ENCODE measurements at regions not wholly inside any gene's neighbourhood (a gene's known extent, or its start where the extent isn't known, plus 50 kb on each side); places are given as distances from the start of the nearest gene placed in this dataset.

DNA sequence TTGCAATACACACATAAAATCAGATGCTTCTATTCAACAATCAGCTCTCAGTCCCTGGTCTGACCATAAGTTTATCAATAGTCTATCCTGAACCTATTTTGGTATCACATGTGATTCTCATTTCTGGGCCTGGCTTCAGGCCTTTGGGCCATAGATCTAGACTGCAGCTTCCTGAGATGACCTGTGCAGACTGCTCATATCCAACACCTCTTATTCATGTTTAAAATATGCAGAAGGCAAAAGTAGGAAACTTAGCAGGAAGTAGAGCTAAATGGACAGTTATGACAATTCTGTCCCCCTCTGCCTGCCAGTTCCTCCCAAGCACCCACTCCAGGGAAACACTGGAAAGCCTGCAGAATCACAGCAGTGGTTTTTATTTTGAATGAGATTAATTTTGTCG, 53.3 kb downstream of the C7orf25 start:
- Histone ChIP-seq H3K9me3 (no peaks in the 10 kb centered on the region), H3K36me3 (ENCODE audit: low read depth) (no peaks in the 10 kb centered on the region), H3K4me1 (ENCODE audit: low read depth) (peaks cover 4% of the 10 kb centered on the region), H3K4me3 (no peak overlapping the region)
- ATAC-seq = no peak
- no peak for DNase-seq
- intact Hi-C loops (cut with DNase I, micrococcal nuclease) = no loop called here
- TF ChIP-seq, protein P1, sequence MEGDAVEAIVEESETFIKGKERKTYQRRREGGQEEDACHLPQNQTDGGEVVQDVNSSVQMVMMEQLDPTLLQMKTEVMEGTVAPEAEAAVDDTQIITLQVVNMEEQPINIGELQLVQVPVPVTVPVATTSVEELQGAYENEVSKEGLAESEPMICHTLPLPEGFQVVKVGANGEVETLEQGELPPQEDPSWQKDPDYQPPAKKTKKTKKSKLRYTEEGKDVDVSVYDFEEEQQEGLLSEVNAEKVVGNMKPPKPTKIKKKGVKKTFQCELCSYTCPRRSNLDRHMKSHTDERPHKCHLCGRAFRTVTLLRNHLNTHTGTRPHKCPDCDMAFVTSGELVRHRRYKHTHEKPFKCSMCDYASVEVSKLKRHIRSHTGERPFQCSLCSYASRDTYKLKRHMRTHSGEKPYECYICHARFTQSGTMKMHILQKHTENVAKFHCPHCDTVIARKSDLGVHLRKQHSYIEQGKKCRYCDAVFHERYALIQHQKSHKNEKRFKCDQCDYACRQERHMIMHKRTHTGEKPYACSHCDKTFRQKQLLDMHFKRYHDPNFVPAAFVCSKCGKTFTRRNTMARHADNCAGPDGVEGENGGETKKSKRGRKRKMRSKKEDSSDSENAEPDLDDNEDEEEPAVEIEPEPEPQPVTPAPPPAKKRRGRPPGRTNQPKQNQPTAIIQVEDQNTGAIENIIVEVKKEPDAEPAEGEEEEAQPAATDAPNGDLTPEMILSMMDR (IDR thresholded peaks at IDR 0.05) = no peak

DNA sequence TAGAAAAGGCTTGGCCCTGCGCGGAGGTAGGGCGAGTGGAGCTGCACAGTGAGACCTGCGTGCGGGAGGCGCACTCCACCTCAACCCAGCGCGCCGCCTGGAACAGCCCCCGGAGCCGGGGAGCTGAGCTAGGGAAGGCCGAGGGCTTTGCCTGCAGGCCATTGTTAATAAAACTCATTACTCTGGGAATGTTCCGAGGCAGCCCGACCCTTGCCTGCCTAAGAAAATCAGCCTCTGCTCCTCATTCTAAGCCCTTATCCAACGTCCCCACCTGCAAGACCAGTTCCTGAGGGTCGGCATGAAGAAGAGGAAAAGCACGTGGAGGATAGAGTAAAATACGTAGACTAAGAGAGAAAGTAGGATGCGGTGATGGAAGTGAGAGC, 55.3 kb downstream of the C7orf25 start:
- TF ChIP-seq, protein P1 (IDR thresholded peaks at IDR 0.05) = no peak
- no peak for DNase-seq
- peak; percentile 67 for ATAC-seq

DNA sequence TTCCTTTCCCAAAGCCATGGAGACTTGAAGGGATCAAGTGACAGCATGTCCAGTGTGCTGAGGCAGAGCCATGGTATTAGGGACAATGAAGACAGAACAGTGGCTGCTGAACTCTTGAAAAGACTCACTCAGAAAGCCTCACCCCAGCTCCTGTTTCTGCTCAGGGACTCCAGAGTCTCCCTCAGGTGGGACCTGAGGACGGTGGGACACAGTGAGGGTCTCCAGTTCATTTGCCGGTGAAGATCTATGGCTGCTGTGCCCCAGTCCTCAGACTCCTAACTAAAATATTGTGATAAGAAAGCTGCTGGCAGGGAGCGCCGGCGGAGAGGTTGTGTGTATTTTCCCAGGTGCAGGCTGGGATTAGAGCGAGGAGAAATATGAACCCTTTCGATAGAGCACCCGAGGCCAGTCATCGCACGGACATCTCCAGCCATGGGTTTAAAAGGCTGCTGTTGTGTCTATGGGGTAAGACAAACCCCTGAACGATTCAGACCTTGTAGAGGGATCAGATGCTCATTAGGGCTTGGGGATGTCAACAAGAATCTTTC, 57.2 kb downstream of the C7orf25 start:
- ATAC-seq = no peak
- TF ChIP-seq, protein P1 (IDR thresholded peaks at IDR 0.05) = no peak
- Histone ChIP-seq H3K4me1 (ENCODE audit: low read depth) (peaks cover 4% of the 10 kb centered on the region), H3K36me3 (ENCODE audit: low read depth) (no peaks in the 10 kb centered on the region), H3K9me3 (no peaks in the 10 kb centered on the region), H3K4me3 (no peak overlapping the region)
- no peak for DNase-seq
- intact Hi-C loops (cut with DNase I, micrococcal nuclease) = no loop called here

More for the DNA sequence above, 55.3 kb downstream of the C7orf25 start:
- intact Hi-C loops (cut with DNase I, micrococcal nuclease) = no loop called here
- Histone ChIP-seq H3K4me3 (no peak overlapping the region), H3K36me3 (ENCODE audit: low read depth) (no peaks in the 10 kb centered on the region), H3K9me3 (no peaks in the 10 kb centered on the region), H3K4me1 (ENCODE audit: low read depth) (peaks cover 4% of the 10 kb centered on the region)

- ATAC-seq (no peak), DNase-seq (no peak)
- Histone ChIP-seq H3K4me1 (ENCODE audit: low read depth) (peaks cover 4% of the 10 kb centered on the region), H3K4me3 (no peak overlapping the region), H3K36me3 (ENCODE audit: low read depth) (no peaks in the 10 kb centered on the region), H3K9me3 (no peaks in the 10 kb centered on the region)
- intact Hi-C loops (cut with DNase I, micrococcal nuclease) = no loop called here
- TF ChIP-seq, protein P1 (IDR thresholded peaks at IDR 0.05) = no peak
These were observed 59.3 kb downstream of the C7orf25 start for GRCh38 chr7:42852531-42852930.

DNA sequence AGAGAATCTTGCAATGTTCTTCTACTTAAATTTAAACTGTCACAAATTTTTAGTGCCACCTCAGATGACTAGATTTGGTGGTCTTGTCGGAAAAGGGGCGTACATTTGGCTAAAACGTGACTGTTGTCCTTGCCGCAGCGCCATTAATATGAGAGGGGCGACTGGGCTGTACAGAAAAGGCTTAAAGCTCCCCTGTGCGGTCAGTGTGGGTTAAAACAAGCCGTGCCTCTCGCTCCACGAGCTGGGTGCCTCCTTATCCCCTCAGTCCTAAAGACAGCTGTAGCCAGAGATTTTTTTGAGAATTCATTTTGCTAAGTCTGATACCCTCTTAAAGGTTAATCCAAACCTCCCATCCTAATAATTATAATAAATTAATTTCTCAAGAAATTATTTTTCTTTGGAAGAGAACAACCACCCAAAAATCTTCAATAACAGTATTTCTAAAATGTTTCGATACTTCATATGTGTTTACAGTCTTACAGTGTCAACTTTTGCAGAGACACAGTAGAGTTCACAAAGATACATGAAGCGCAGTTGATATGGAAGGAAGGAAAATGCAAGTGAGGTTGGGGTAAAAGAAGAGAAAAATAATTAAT, 68.6 kb downstream of the C7orf25 start:
- TF ChIP-seq, protein P1 (IDR thresholded peaks at IDR 0.05) = no peak
- no peak overlapping the region for H3K4me3 ChIP-seq
- H3K36me3 ChIP-seq (ENCODE audit: low read depth) = no peaks in the 10 kb centered on the region
- DNase-seq (peak in 1 of 3 donors; percentile 32), ATAC-seq (peak; percentile 49)
- H3K9me3 ChIP-seq = no peaks in the 10 kb centered on the region
- intact Hi-C loops (cut with DNase I, micrococcal nuclease) = loop anchor here in 1 of 2 donors (2.0 kb wide), 1 partner anchor 901 kb away; no protein-coding TSS in a partner anchor
- H3K4me1 ChIP-seq (ENCODE audit: low read depth) = no peaks in the 10 kb centered on the region

Measured in mucosa of descending colon (tissue), 3 donors.